HUES6 (cell line): ENCODE measurements at regions not wholly inside any gene's neighbourhood (a gene's known extent, or its start where the extent isn't known, plus 50 kb on each side); places are given as distances from the start of the nearest gene placed in this dataset.

Source experiments
- H3K27ac ChIP-seq: 2 replicates; pipeline ENCODE4 v1.7.0; 2013; ENCODE audit warnings: low read depth, mild to moderate bottlenecking, low read length, inconsistent platforms
- H3K27me3 ChIP-seq: 2 replicates; pipeline ENCODE4 v1.6.1; 2013; ENCODE audit warnings: low read length; ENCODE audit not compliant: control insufficient read depth, insufficient read depth
- H3K36me3 ChIP-seq: 2 replicates; pipeline ENCODE4 v1.6.1; 2013; ENCODE audit warnings: low read length; ENCODE audit not compliant: control insufficient read depth, insufficient read depth
- H3K4me1 ChIP-seq: 2 replicates; pipeline ENCODE4 v1.6.1; 2013; ENCODE audit warnings: low read length; ENCODE audit not compliant: control insufficient read depth, insufficient read depth
- H3K4me3 ChIP-seq: 2 replicates; pipeline ENCODE4 v1.5.1; 2013; ENCODE audit warnings: low read depth, low read length
- H3K9ac ChIP-seq: one replicate; pipeline ENCODE4 v1.6.1; 2013; ENCODE audit warnings: mild to moderate bottlenecking, low read length
- H3K9me3 ChIP-seq: 2 replicates; pipeline ENCODE4 v1.6.1; 2013; ENCODE audit warnings: low read depth, low read length; ENCODE audit not compliant: control insufficient read depth, insufficient read depth

- Histone ChIP-seq H3K27ac (no peak overlapping the region), H3K4me3 (no peak overlapping the region), H3K9me3 (no peaks in the 10 kb centered on the region), H3K4me1 (no peaks in the 10 kb centered on the region), H3K9ac (no peak overlapping the region), H3K27me3 (no peaks in the 10 kb centered on the region), H3K36me3 (no peaks in the 10 kb centered on the region)
Measured at GRCh38 chr2:83079007-83079406, 1380.1 kb downstream of the SUCLG1 start.

- Histone ChIP-seq H3K27ac (no peak overlapping the region), H3K4me1 (no peaks in the 10 kb centered on the region), H3K27me3 (no peaks in the 10 kb centered on the region), H3K4me3 (no peak overlapping the region), H3K36me3 (no peaks in the 10 kb centered on the region), H3K9ac (no peak overlapping the region), H3K9me3 (no peaks in the 10 kb centered on the region)
Measured at GRCh38 chr2:83072767-83073166, 1386.3 kb downstream of the SUCLG1 start.

GRCh38 chr2:83071914-83072313, 1387.2 kb downstream of the SUCLG1 start:
- H3K27me3 ChIP-seq, result no peaks in the 10 kb centered on the region
- H3K9ac ChIP-seq, result no peak overlapping the region
- no peak overlapping the region for H3K27ac ChIP-seq
- H3K4me3 ChIP-seq, result no peak overlapping the region
- H3K4me1 ChIP-seq, result no peaks in the 10 kb centered on the region
- no peaks in the 10 kb centered on the region for H3K36me3 ChIP-seq
- H3K9me3 ChIP-seq, result no peaks in the 10 kb centered on the region

GRCh38 chr2:83071352-83071751, 1387.7 kb downstream of the SUCLG1 start:
- no peaks in the 10 kb centered on the region for H3K4me1 ChIP-seq
- H3K27me3 ChIP-seq, result no peaks in the 10 kb centered on the region
- no peaks in the 10 kb centered on the region for H3K9me3 ChIP-seq
- H3K4me3 ChIP-seq, result no peak overlapping the region
- H3K9ac ChIP-seq, result no peak overlapping the region
- no peaks in the 10 kb centered on the region for H3K36me3 ChIP-seq
- no peak overlapping the region for H3K27ac ChIP-seq

- no peaks in the 10 kb centered on the region for H3K27me3 ChIP-seq
- no peaks in the 10 kb centered on the region for H3K4me1 ChIP-seq
- no peaks in the 10 kb centered on the region for H3K36me3 ChIP-seq
- no peaks in the 10 kb centered on the region for H3K9me3 ChIP-seq
- H3K9ac ChIP-seq, result no peak overlapping the region
- no peak overlapping the region for H3K27ac ChIP-seq
- no peak overlapping the region for H3K4me3 ChIP-seq
Measured at GRCh38 chr2:83069724-83070123, 1389.4 kb downstream of the SUCLG1 start.

GRCh38 chr2:83068714-83069113, 1390.4 kb downstream of the SUCLG1 start:
- no peaks in the 10 kb centered on the region for H3K27me3 ChIP-seq
- no peaks in the 10 kb centered on the region for H3K36me3 ChIP-seq
- no peak overlapping the region for H3K4me3 ChIP-seq
- no peaks in the 10 kb centered on the region for H3K4me1 ChIP-seq
- H3K9me3 ChIP-seq, result no peaks in the 10 kb centered on the region
- H3K9ac ChIP-seq, result no peak overlapping the region
- H3K27ac ChIP-seq, result no peak overlapping the region

GRCh38 chr2:83067947-83068346, 1391.1 kb downstream of the SUCLG1 start:
- no peak overlapping the region for H3K27ac ChIP-seq
- no peak overlapping the region for H3K9ac ChIP-seq
- no peak overlapping the region for H3K4me3 ChIP-seq
- H3K9me3 ChIP-seq, result no peaks in the 10 kb centered on the region
- H3K27me3 ChIP-seq, result no peaks in the 10 kb centered on the region
- H3K36me3 ChIP-seq, result no peaks in the 10 kb centered on the region
- no peaks in the 10 kb centered on the region for H3K4me1 ChIP-seq

- Histone ChIP-seq H3K36me3 (no peaks in the 10 kb centered on the region), H3K4me1 (no peaks in the 10 kb centered on the region), H3K4me3 (no peak overlapping the region), H3K9ac (no peak overlapping the region), H3K27me3 (no peaks in the 10 kb centered on the region), H3K9me3 (peaks cover under 1% of the 10 kb centered on the region), H3K27ac (no peak overlapping the region)
Measured at GRCh38 chr2:83063933-83064332, 1395.1 kb downstream of the SUCLG1 start.

GRCh38 chr2:83063511-83063910, 1395.6 kb downstream of the SUCLG1 start:
- H3K4me1 ChIP-seq, result no peaks in the 10 kb centered on the region
- H3K27ac ChIP-seq, result no peak overlapping the region
- H3K4me3 ChIP-seq, result no peak overlapping the region
- H3K9me3 ChIP-seq, result peaks cover 5% of the 10 kb centered on the region
- H3K9ac ChIP-seq, result no peak overlapping the region
- no peaks in the 10 kb centered on the region for H3K27me3 ChIP-seq
- no peaks in the 10 kb centered on the region for H3K36me3 ChIP-seq

- H3K27ac ChIP-seq, result no peak overlapping the region
- H3K4me3 ChIP-seq, result no peak overlapping the region
- H3K36me3 ChIP-seq, result no peaks in the 10 kb centered on the region
- H3K9ac ChIP-seq, result no peak overlapping the region
- no peaks in the 10 kb centered on the region for H3K4me1 ChIP-seq
- H3K27me3 ChIP-seq, result no peaks in the 10 kb centered on the region
- H3K9me3 ChIP-seq, result peaks cover 9% of the 10 kb centered on the region
Measured at GRCh38 chr2:83058683-83059082, 1400.4 kb downstream of the SUCLG1 start.

GRCh38 chr2:83055376-83056010, 1403.6 kb downstream of the SUCLG1 start:
- Histone ChIP-seq H3K27ac (no peak overlapping the region), H3K4me1 (no peaks in the 10 kb centered on the region), H3K27me3 (no peaks in the 10 kb centered on the region), H3K4me3 (no peak overlapping the region), H3K36me3 (no peaks in the 10 kb centered on the region), H3K9ac (no peak overlapping the region), H3K9me3 (peaks cover 13% of the 10 kb centered on the region)

GRCh38 chr2:83054751-83055150, 1404.3 kb downstream of the SUCLG1 start:
- Histone ChIP-seq H3K9ac (no peak overlapping the region), H3K36me3 (no peaks in the 10 kb centered on the region), H3K27me3 (no peaks in the 10 kb centered on the region), H3K27ac (no peak overlapping the region), H3K9me3 (peaks cover 13% of the 10 kb centered on the region), H3K4me1 (no peaks in the 10 kb centered on the region), H3K4me3 (no peak overlapping the region)
